ENCODE measurements at regions not wholly inside any gene's neighbourhood (a gene's known extent, or its start where the extent isn't known, plus 50 kb on each side); places are given as distances from the start of the nearest gene placed in this dataset.

DNA sequence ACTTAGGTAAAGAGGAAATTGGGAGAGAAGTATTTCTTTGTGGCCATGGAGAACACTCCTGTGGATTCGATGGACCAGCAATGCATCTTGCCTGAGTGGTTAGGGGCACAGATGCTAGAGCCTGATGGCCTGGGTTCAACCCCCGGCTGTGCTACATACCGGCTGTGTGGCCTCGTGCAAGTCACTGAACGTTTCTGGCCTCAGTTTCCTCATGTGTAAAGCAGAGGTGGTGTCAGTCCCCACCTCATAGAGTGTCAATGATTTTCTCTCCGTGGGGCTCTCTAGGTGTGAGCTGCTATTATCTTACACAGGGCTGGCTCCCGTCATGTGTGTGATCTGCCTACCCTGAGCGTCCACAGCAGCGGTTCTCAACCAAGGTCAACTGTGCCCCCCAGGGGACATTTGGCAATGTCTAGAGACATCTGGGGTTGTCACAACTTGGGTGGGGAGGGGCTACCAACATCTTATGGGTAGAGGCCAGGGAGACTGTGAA, 50.0 kb upstream of the PTPN1 start:
- no peak for DNase-seq (ENCODE audit: extremely low read depth, low read depth)
- TF ChIP-seq, protein P1, sequence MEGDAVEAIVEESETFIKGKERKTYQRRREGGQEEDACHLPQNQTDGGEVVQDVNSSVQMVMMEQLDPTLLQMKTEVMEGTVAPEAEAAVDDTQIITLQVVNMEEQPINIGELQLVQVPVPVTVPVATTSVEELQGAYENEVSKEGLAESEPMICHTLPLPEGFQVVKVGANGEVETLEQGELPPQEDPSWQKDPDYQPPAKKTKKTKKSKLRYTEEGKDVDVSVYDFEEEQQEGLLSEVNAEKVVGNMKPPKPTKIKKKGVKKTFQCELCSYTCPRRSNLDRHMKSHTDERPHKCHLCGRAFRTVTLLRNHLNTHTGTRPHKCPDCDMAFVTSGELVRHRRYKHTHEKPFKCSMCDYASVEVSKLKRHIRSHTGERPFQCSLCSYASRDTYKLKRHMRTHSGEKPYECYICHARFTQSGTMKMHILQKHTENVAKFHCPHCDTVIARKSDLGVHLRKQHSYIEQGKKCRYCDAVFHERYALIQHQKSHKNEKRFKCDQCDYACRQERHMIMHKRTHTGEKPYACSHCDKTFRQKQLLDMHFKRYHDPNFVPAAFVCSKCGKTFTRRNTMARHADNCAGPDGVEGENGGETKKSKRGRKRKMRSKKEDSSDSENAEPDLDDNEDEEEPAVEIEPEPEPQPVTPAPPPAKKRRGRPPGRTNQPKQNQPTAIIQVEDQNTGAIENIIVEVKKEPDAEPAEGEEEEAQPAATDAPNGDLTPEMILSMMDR (IDR thresholded peaks at IDR 0.05; ENCODE audit: low read depth, low read length), result no peak
